ENCODE measurements at regions not wholly inside any gene's neighbourhood (a gene's known extent, or its start where the extent isn't known, plus 50 kb on each side); places are given as distances from the start of the nearest gene placed in this dataset.

GRCh38 chr4:27215220-27215826 is 354.7 kb downstream of the STIM2 start:
- TF ChIP-seq, protein P1, sequence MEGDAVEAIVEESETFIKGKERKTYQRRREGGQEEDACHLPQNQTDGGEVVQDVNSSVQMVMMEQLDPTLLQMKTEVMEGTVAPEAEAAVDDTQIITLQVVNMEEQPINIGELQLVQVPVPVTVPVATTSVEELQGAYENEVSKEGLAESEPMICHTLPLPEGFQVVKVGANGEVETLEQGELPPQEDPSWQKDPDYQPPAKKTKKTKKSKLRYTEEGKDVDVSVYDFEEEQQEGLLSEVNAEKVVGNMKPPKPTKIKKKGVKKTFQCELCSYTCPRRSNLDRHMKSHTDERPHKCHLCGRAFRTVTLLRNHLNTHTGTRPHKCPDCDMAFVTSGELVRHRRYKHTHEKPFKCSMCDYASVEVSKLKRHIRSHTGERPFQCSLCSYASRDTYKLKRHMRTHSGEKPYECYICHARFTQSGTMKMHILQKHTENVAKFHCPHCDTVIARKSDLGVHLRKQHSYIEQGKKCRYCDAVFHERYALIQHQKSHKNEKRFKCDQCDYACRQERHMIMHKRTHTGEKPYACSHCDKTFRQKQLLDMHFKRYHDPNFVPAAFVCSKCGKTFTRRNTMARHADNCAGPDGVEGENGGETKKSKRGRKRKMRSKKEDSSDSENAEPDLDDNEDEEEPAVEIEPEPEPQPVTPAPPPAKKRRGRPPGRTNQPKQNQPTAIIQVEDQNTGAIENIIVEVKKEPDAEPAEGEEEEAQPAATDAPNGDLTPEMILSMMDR (IDR thresholded peaks at IDR 0.05): no peak
- no peak for TF ChIP-seq EP300 (IDR thresholded peaks at IDR 0.05)

Data from tibial nerve (tissue), 4 donors.